Thyroid gland (tissue), 4 donors: ENCODE measurements at regions not wholly inside any gene's neighbourhood (a gene's known extent, or its start where the extent isn't known, plus 50 kb on each side); places are given as distances from the start of the nearest gene placed in this dataset.
"Not testable (repeated sequence)": the region's sequence is repeated elsewhere in the genome, so short reads cannot be mapped to it uniquely, and the experiment has no call there.

Experiments
- DNase-seq, 2 donors: peaks; one replicate each; pipeline ENCODE4 v3.0.0-alpha.2; 2019
- H3K27ac ChIP-seq, 3 donors: fragments of 200-600 bp; sonication (generic); 1 replicate in 2 of 3; 2 replicates in 1 of 3; pipeline ENCODE4 v1.5.1; 2016 to 2019; ENCODE audit warnings: mild to moderate bottlenecking in 1 of 3, moderate library complexity in 1 of 3
- H3K27me3 ChIP-seq: fragments of 200-600 bp; sonication (generic); one replicate; pipeline ENCODE4 v1.5.1; 2019
- H3K36me3 ChIP-seq, 2 donors: fragments of 200-600 bp; sonication (generic); one replicate each; pipeline ENCODE4 v1.5.1; 2016 to 2019
- H3K4me1 ChIP-seq, 2 donors: fragments of 200-600 bp; sonication (generic); one replicate each; pipeline ENCODE4 v1.5.1; 2017 to 2019
- H3K4me3 ChIP-seq, 3 donors: fragments of 200-600 bp; sonication (generic); replicated peaks in 1 of 3; 1 replicate in 2 of 3; 2 replicates in 1 of 3; pipeline ENCODE4 v1.5.1; 2016; ENCODE audit warnings: mild to moderate bottlenecking in 1 of 3
- H3K9me3 ChIP-seq: fragments of 200-600 bp; sonication (generic); one replicate; pipeline ENCODE4 v1.5.1; 2017
- CTCF ChIP-seq, 6 experiments: fragments of 200-600 bp in 3 of 6; fragments of 450-650 bp in 3 of 6; sonication (generic) in 3 of 6; IDR thresholded peaks; one replicate each; pipeline ENCODE4 v1.5.1; 2016 to 2019; ENCODE audit warnings: antibody characterized with exemption in 6 of 6, mild to moderate bottlenecking in 2 of 6, inconsistent platforms in 1 of 6, moderate library complexity in 1 of 6
- POLR2A ChIP-seq, 2 donors: fragments of 450-650 bp; IDR thresholded peaks; one replicate each; pipeline ENCODE4 v1.6.1; 2017; ENCODE audit warnings: antibody characterized with exemption in 2 of 2, mild to moderate bottlenecking in 2 of 2, moderate library complexity in 1 of 2
- WGBS, 2 donors: methylation state at CpG; one replicate each; pipeline ENCODE4 v1.1.5; 2017; 5-methylcytosine and 5-hydroxymethylcytosine counted together
- intact Hi-C: fragments of 100-400 bp; cut with DNase I; formaldehyde crosslinking; loops from one replicate; pipeline ENCODE4 v1.15.1; 2023

DNA sequence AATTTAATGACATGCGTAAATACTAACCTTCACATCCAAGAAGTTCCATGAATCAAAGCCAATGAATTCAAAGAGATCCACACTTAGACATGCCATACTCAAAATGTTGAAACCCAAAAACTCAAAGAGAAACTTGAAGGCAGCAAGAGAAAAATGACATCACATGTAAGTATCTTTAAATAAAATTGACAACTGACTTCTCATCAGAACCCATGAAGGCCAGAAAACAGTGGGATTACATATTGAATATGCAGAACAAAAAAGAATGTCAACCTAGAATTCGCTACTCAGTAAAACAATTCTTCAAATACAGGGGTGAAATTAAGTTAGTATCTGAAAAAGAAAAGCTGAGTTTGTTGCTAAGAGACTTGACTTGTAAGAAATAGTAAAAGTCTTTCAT, 953.9 kb upstream of the HS3ST1 start:
- Histone ChIP-seq H3K27ac (no peak overlapping the region), H3K27me3 (no peaks in the 10 kb centered on the region), H3K4me3 (no peak overlapping the region), H3K9me3 (no peaks in the 10 kb centered on the region), H3K36me3 (no peaks in the 10 kb centered on the region), H3K4me1 (no peaks in the 10 kb centered on the region)
- intact Hi-C loops, result no loop called here
- DNase-seq, result no peak
- no peak for TF ChIP-seq CTCF (IDR thresholded peaks at IDR 0.05)
- no peak for TF ChIP-seq POLR2A (IDR thresholded peaks at IDR 0.05)
- WGBS, 2 donors, result 90 to 92% methylated on average over 2 of the region's 2 CpGs

DNA sequence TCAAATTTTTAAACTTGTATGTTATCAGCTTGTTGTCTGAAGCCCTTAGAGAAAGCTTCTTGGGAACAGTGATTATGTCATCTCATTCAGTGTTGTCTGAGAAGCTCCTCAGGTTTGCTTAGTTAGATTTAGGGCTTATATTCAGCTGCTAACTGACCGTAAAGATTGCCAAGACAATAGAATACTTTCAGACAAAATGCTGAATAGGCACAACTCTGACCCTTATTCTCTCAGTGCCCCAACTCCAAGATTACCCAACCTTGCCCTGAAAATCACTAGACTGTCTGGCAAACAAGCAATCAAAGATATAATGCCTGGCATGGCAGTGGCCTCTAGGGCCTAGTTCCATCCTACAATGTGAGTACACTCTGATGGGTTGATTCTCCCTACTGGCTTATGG, 950.5 kb upstream of the HS3ST1 start:
- WGBS, 2 donors, result 70 to 85% methylated on average over 1 of the region's 1 CpG
- Histone ChIP-seq H3K27me3 (no peaks in the 10 kb centered on the region), H3K9me3 (no peaks in the 10 kb centered on the region), H3K36me3 (no peaks in the 10 kb centered on the region), H3K27ac (no peak overlapping the region), H3K4me1 (no peaks in the 10 kb centered on the region), H3K4me3 (no peak overlapping the region)
- intact Hi-C loops, result no loop called here
- no peak for DNase-seq
- TF ChIP-seq POLR2A (IDR thresholded peaks at IDR 0.05) (no peak), CTCF (IDR thresholded peaks at IDR 0.05) (no peak)

GRCh38 chr4:12375805-12376204, 947.1 kb upstream of the HS3ST1 start:
- intact Hi-C loops, result no loop called here
- TF ChIP-seq POLR2A (IDR thresholded peaks at IDR 0.05) (no peak), CTCF (IDR thresholded peaks at IDR 0.05) (no peak)
- Histone ChIP-seq H3K36me3 (no peaks in the 10 kb centered on the region), H3K27ac (no peak overlapping the region), H3K4me3 (no peak overlapping the region), H3K9me3 (no peaks in the 10 kb centered on the region), H3K4me1 (no peaks in the 10 kb centered on the region), H3K27me3 (no peaks in the 10 kb centered on the region)
- no peak for DNase-seq
- WGBS, 2 donors, result 39 to 58% methylated on average over 1 of the region's 1 CpG

GRCh38 chr4:12365869-12366268, 937.2 kb upstream of the HS3ST1 start:
- H3K4me1 ChIP-seq, intact Hi-C loops, H3K4me3 ChIP-seq, H3K27me3 ChIP-seq, H3K9me3 ChIP-seq, H3K27ac ChIP-seq, DNase-seq, H3K36me3 ChIP-seq: not testable (repeated sequence)
- 83 to 97% methylated on average over 6 to 7 of the region's 7 CpGs for WGBS, 2 donors

DNA sequence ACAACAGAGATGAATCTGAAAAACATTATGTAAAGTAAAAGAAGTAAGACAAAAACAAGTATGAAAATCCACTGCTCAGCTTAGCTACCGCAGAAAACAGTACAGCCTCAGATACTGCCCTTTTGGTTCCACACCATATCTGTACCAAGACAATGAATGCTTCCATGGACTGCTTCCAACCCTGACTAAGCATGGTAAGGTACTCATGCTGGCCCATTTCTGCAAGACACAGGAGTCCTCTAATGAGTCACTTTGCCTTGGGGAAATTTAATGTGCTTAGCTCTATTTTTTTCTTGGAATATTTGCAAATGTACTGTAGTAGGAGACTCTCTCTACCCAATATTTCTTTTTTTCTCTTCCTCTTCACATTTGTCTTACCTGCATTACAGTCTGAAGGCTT, 931.7 kb upstream of the HS3ST1 start:
- WGBS, 2 donors, result 92 to 98% methylated on average over 1 of the region's 1 CpG
- Histone ChIP-seq H3K27me3 (no peaks in the 10 kb centered on the region), H3K36me3 (no peaks in the 10 kb centered on the region), H3K27ac (no peak overlapping the region), H3K9me3 (no peaks in the 10 kb centered on the region), H3K4me3 (no peak overlapping the region), H3K4me1 (no peaks in the 10 kb centered on the region)
- no peak for DNase-seq
- intact Hi-C loops, result no loop called here
- no peak for TF ChIP-seq CTCF (IDR thresholded peaks at IDR 0.05)
- no peak for TF ChIP-seq POLR2A (IDR thresholded peaks at IDR 0.05)

DNA sequence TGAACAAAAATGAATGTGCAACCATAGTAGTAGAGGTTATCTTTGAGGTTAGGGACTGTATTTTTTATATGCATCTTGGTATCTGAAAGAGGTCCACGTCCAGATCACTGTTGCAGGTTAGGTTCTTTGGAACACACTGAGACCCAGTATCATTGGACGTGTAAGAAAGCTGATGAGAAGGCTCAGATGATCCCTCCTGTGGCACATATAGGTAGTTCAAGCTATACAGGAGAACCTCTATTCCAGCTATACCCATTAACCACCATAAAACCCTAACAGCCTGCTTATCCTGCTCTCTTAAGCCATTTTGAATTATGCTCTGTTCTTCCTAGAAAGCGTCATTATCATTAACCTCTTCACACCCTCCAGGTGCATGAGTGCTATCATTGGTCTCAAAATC, 930.7 kb upstream of the HS3ST1 start:
- H3K36me3 ChIP-seq, result no peaks in the 10 kb centered on the region
- DNase-seq, result no peak
- no peaks in the 10 kb centered on the region for H3K27me3 ChIP-seq
- H3K9me3 ChIP-seq, result no peaks in the 10 kb centered on the region
- WGBS, 2 donors, result 58 to 61% methylated on average over 3 of the region's 3 CpGs
- no peak overlapping the region for H3K4me3 ChIP-seq
- no peaks in the 10 kb centered on the region for H3K4me1 ChIP-seq
- H3K27ac ChIP-seq, result no peak overlapping the region
- TF ChIP-seq CTCF (IDR thresholded peaks at IDR 0.05) (no peak), POLR2A (IDR thresholded peaks at IDR 0.05) (no peak)
- intact Hi-C loops, result no loop called here

DNA sequence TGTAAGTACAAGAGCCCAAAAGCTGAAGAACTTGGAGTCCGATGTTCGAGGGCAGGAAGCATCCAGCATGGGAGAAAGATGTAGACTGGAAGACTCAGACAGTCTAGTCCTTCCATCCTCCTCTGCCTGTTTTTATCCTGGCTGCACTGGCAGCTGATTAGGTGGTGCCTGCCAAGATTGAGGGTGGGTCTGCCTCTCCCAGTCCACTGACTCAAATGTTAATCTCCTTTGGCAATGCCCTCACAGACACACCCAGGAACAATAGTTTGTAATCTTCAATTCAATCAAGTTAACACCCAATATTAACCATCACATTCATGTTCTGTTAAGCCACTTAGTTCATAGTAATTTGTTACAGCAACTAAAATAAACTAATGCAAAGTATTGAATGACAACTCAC, 904.4 kb upstream of the HS3ST1 start:
- 97 to 98% methylated on average over 2 of the region's 2 CpGs for WGBS, 2 donors
- H3K4me3 ChIP-seq, H3K4me1 ChIP-seq, DNase-seq, H3K27ac ChIP-seq, H3K9me3 ChIP-seq, intact Hi-C loops, H3K27me3 ChIP-seq, H3K36me3 ChIP-seq: not testable (repeated sequence)
